ENCODE measurements at regions not wholly inside any gene's neighbourhood (a gene's known extent, or its start where the extent isn't known, plus 50 kb on each side); places are given as distances from the start of the nearest gene placed in this dataset.

- TF ChIP-seq CTCF (conservative IDR thresholded peaks at IDR 0.05) = no peak
- TF ChIP-seq ZFX (IDR thresholded peaks at IDR 0.05) = no peak
These were observed 221.8 kb downstream of the GLRX3 start for GRCh38 chr10:130357951-130358350.
